ENCODE measurements at regions not wholly inside any gene's neighbourhood (a gene's known extent, or its start where the extent isn't known, plus 50 kb on each side); places are given as distances from the start of the nearest gene placed in this dataset.

- H3K4me3 ChIP-seq (ENCODE audit: low read length in 3 of 3): no peak overlapping the region
- H3K9ac ChIP-seq (ENCODE audit: low read depth in 1 of 3, low read length in 3 of 3): no peak overlapping the region
- H3K27me3 ChIP-seq (ENCODE audit: control insufficient read depth in 3 of 3, insufficient read depth in 3 of 3, low read length in 3 of 3): no peaks in the 10 kb centered on the region
- no peaks in the 10 kb centered on the region for H3K9me3 ChIP-seq (ENCODE audit: control insufficient read depth in 3 of 3, low read length in 3 of 3)
- H3K27ac ChIP-seq (ENCODE audit: low read depth, low read length): no peak overlapping the region
- H3K4me1 ChIP-seq (ENCODE audit: control insufficient read depth in 3 of 3, insufficient read depth in 3 of 3, low read length in 3 of 3): no peaks in the 10 kb centered on the region
- no peaks in the 10 kb centered on the region for H3K36me3 ChIP-seq (ENCODE audit: control insufficient read depth in 3 of 3, insufficient read depth in 3 of 3, low read length in 3 of 3)
Measured at GRCh38 chr11:90913131-90913668, 690.4 kb upstream of the CHORDC1 start.

- H3K27ac ChIP-seq (ENCODE audit: low read depth, low read length): no peak overlapping the region
- H3K27me3 ChIP-seq (ENCODE audit: control insufficient read depth in 3 of 3, insufficient read depth in 3 of 3, low read length in 3 of 3): no peaks in the 10 kb centered on the region
- no peak overlapping the region for H3K9ac ChIP-seq (ENCODE audit: low read depth in 1 of 3, low read length in 3 of 3)
- H3K4me1 ChIP-seq (ENCODE audit: control insufficient read depth in 3 of 3, insufficient read depth in 3 of 3, low read length in 3 of 3): no peaks in the 10 kb centered on the region
- no peaks in the 10 kb centered on the region for H3K9me3 ChIP-seq (ENCODE audit: control insufficient read depth in 3 of 3, low read length in 3 of 3)
- H3K4me3 ChIP-seq (ENCODE audit: low read length in 3 of 3): no peak overlapping the region
- no peaks in the 10 kb centered on the region for H3K36me3 ChIP-seq (ENCODE audit: control insufficient read depth in 3 of 3, insufficient read depth in 3 of 3, low read length in 3 of 3)
Measured at GRCh38 chr11:90912631-90913030, 689.8 kb upstream of the CHORDC1 start.

- Histone ChIP-seq H3K9me3 (ENCODE audit: control insufficient read depth in 3 of 3, low read length in 3 of 3) (no peaks in the 10 kb centered on the region), H3K9ac (ENCODE audit: low read depth in 1 of 3, low read length in 3 of 3) (no peak overlapping the region), H3K4me1 (ENCODE audit: control insufficient read depth in 3 of 3, insufficient read depth in 3 of 3, low read length in 3 of 3) (no peaks in the 10 kb centered on the region), H3K27me3 (ENCODE audit: control insufficient read depth in 3 of 3, insufficient read depth in 3 of 3, low read length in 3 of 3) (no peaks in the 10 kb centered on the region), H3K36me3 (ENCODE audit: control insufficient read depth in 3 of 3, insufficient read depth in 3 of 3, low read length in 3 of 3) (no peaks in the 10 kb centered on the region), H3K4me3 (ENCODE audit: low read length in 3 of 3) (no peak overlapping the region), H3K27ac (ENCODE audit: low read depth, low read length) (no peak overlapping the region)
Measured at GRCh38 chr11:90911192-90911591, 688.3 kb upstream of the CHORDC1 start.

GRCh38 chr11:90908074-90908473, 685.2 kb upstream of the CHORDC1 start:
- H3K9ac ChIP-seq (ENCODE audit: low read depth in 1 of 3, low read length in 3 of 3): no peak overlapping the region
- no peaks in the 10 kb centered on the region for H3K4me1 ChIP-seq (ENCODE audit: control insufficient read depth in 3 of 3, insufficient read depth in 3 of 3, low read length in 3 of 3)
- H3K27ac ChIP-seq (ENCODE audit: low read depth, low read length): no peak overlapping the region
- no peaks in the 10 kb centered on the region for H3K27me3 ChIP-seq (ENCODE audit: control insufficient read depth in 3 of 3, insufficient read depth in 3 of 3, low read length in 3 of 3)
- no peak overlapping the region for H3K4me3 ChIP-seq (ENCODE audit: low read length in 3 of 3)
- H3K9me3 ChIP-seq (ENCODE audit: control insufficient read depth in 3 of 3, low read length in 3 of 3): no peaks in the 10 kb centered on the region
- H3K36me3 ChIP-seq (ENCODE audit: control insufficient read depth in 3 of 3, insufficient read depth in 3 of 3, low read length in 3 of 3): no peaks in the 10 kb centered on the region

- H3K4me1 ChIP-seq (ENCODE audit: control insufficient read depth in 3 of 3, insufficient read depth in 3 of 3, low read length in 3 of 3): no peaks in the 10 kb centered on the region
- H3K36me3 ChIP-seq (ENCODE audit: control insufficient read depth in 3 of 3, insufficient read depth in 3 of 3, low read length in 3 of 3): no peaks in the 10 kb centered on the region
- no peaks in the 10 kb centered on the region for H3K27me3 ChIP-seq (ENCODE audit: control insufficient read depth in 3 of 3, insufficient read depth in 3 of 3, low read length in 3 of 3)
- no peak overlapping the region for H3K4me3 ChIP-seq (ENCODE audit: low read length in 3 of 3)
- no peaks in the 10 kb centered on the region for H3K9me3 ChIP-seq (ENCODE audit: control insufficient read depth in 3 of 3, low read length in 3 of 3)
- no peak overlapping the region for H3K27ac ChIP-seq (ENCODE audit: low read depth, low read length)
- no peak overlapping the region for H3K9ac ChIP-seq (ENCODE audit: low read depth in 1 of 3, low read length in 3 of 3)
Measured at GRCh38 chr11:90895850-90896249, 673.0 kb upstream of the CHORDC1 start.

GRCh38 chr11:90890347-90890746, 667.5 kb upstream of the CHORDC1 start:
- H3K9ac ChIP-seq (ENCODE audit: low read depth in 1 of 3, low read length in 3 of 3): no peak overlapping the region
- H3K4me1 ChIP-seq (ENCODE audit: control insufficient read depth in 3 of 3, insufficient read depth in 3 of 3, low read length in 3 of 3): no peaks in the 10 kb centered on the region
- no peak overlapping the region for H3K27ac ChIP-seq (ENCODE audit: low read depth, low read length)
- no peaks in the 10 kb centered on the region for H3K27me3 ChIP-seq (ENCODE audit: control insufficient read depth in 3 of 3, insufficient read depth in 3 of 3, low read length in 3 of 3)
- no peaks in the 10 kb centered on the region for H3K36me3 ChIP-seq (ENCODE audit: control insufficient read depth in 3 of 3, insufficient read depth in 3 of 3, low read length in 3 of 3)
- H3K9me3 ChIP-seq (ENCODE audit: control insufficient read depth in 3 of 3, low read length in 3 of 3): no peaks in the 10 kb centered on the region
- no peak overlapping the region for H3K4me3 ChIP-seq (ENCODE audit: low read length in 3 of 3)

- Histone ChIP-seq H3K36me3 (ENCODE audit: control insufficient read depth in 3 of 3, insufficient read depth in 3 of 3, low read length in 3 of 3) (no peaks in the 10 kb centered on the region), H3K9me3 (ENCODE audit: control insufficient read depth in 3 of 3, low read length in 3 of 3) (no peaks in the 10 kb centered on the region), H3K4me3 (ENCODE audit: low read length in 3 of 3) (no peak overlapping the region), H3K4me1 (ENCODE audit: control insufficient read depth in 3 of 3, insufficient read depth in 3 of 3, low read length in 3 of 3) (no peaks in the 10 kb centered on the region), H3K27me3 (ENCODE audit: control insufficient read depth in 3 of 3, insufficient read depth in 3 of 3, low read length in 3 of 3) (no peaks in the 10 kb centered on the region), H3K27ac (ENCODE audit: low read depth, low read length) (no peak overlapping the region), H3K9ac (ENCODE audit: low read depth in 1 of 3, low read length in 3 of 3) (no peak overlapping the region)
Measured at GRCh38 chr11:90884181-90884580, 661.3 kb upstream of the CHORDC1 start.

GRCh38 chr11:90874986-90875385, 652.1 kb upstream of the CHORDC1 start:
- Histone ChIP-seq H3K4me3 (ENCODE audit: low read length in 3 of 3) (no peak overlapping the region), H3K9ac (ENCODE audit: low read depth in 1 of 3, low read length in 3 of 3) (no peak overlapping the region), H3K27ac (ENCODE audit: low read depth, low read length) (no peak overlapping the region), H3K9me3 (ENCODE audit: control insufficient read depth in 3 of 3, low read length in 3 of 3) (no peaks in the 10 kb centered on the region), H3K36me3 (ENCODE audit: control insufficient read depth in 3 of 3, insufficient read depth in 3 of 3, low read length in 3 of 3) (no peaks in the 10 kb centered on the region), H3K4me1 (ENCODE audit: control insufficient read depth in 3 of 3, insufficient read depth in 3 of 3, low read length in 3 of 3) (no peaks in the 10 kb centered on the region), H3K27me3 (ENCODE audit: control insufficient read depth in 3 of 3, insufficient read depth in 3 of 3, low read length in 3 of 3) (no peaks in the 10 kb centered on the region)

- no peak overlapping the region for H3K9ac ChIP-seq (ENCODE audit: low read depth in 1 of 3, low read length in 3 of 3)
- no peak overlapping the region for H3K27ac ChIP-seq (ENCODE audit: low read depth, low read length)
- no peaks in the 10 kb centered on the region for H3K36me3 ChIP-seq (ENCODE audit: control insufficient read depth in 3 of 3, insufficient read depth in 3 of 3, low read length in 3 of 3)
- H3K4me1 ChIP-seq (ENCODE audit: control insufficient read depth in 3 of 3, insufficient read depth in 3 of 3, low read length in 3 of 3): no peaks in the 10 kb centered on the region
- H3K27me3 ChIP-seq (ENCODE audit: control insufficient read depth in 3 of 3, insufficient read depth in 3 of 3, low read length in 3 of 3): no peaks in the 10 kb centered on the region
- H3K9me3 ChIP-seq (ENCODE audit: control insufficient read depth in 3 of 3, low read length in 3 of 3): no peaks in the 10 kb centered on the region
- H3K4me3 ChIP-seq (ENCODE audit: low read length in 3 of 3): no peak overlapping the region
Measured at GRCh38 chr11:90874281-90874680, 651.4 kb upstream of the CHORDC1 start.

GRCh38 chr11:90867416-90867815, 644.6 kb upstream of the CHORDC1 start:
- H3K27ac ChIP-seq (ENCODE audit: low read depth, low read length): no peak overlapping the region
- no peaks in the 10 kb centered on the region for H3K4me1 ChIP-seq (ENCODE audit: control insufficient read depth in 3 of 3, insufficient read depth in 3 of 3, low read length in 3 of 3)
- no peaks in the 10 kb centered on the region for H3K36me3 ChIP-seq (ENCODE audit: control insufficient read depth in 3 of 3, insufficient read depth in 3 of 3, low read length in 3 of 3)
- no peaks in the 10 kb centered on the region for H3K27me3 ChIP-seq (ENCODE audit: control insufficient read depth in 3 of 3, insufficient read depth in 3 of 3, low read length in 3 of 3)
- no peaks in the 10 kb centered on the region for H3K9me3 ChIP-seq (ENCODE audit: control insufficient read depth in 3 of 3, low read length in 3 of 3)
- H3K4me3 ChIP-seq (ENCODE audit: low read length in 3 of 3): no peak overlapping the region
- no peak overlapping the region for H3K9ac ChIP-seq (ENCODE audit: low read depth in 1 of 3, low read length in 3 of 3)

- H3K9ac ChIP-seq (ENCODE audit: low read depth in 1 of 3, low read length in 3 of 3): no peak overlapping the region
- no peak overlapping the region for H3K4me3 ChIP-seq (ENCODE audit: low read length in 3 of 3)
- H3K9me3 ChIP-seq (ENCODE audit: control insufficient read depth in 3 of 3, low read length in 3 of 3): no peaks in the 10 kb centered on the region
- no peaks in the 10 kb centered on the region for H3K4me1 ChIP-seq (ENCODE audit: control insufficient read depth in 3 of 3, insufficient read depth in 3 of 3, low read length in 3 of 3)
- no peak overlapping the region for H3K27ac ChIP-seq (ENCODE audit: low read depth, low read length)
- H3K27me3 ChIP-seq (ENCODE audit: control insufficient read depth in 3 of 3, insufficient read depth in 3 of 3, low read length in 3 of 3): no peaks in the 10 kb centered on the region
- H3K36me3 ChIP-seq (ENCODE audit: control insufficient read depth in 3 of 3, insufficient read depth in 3 of 3, low read length in 3 of 3): no peaks in the 10 kb centered on the region
Measured at GRCh38 chr11:90856790-90857189, 633.9 kb upstream of the CHORDC1 start.

Measured in skeletal muscle tissue (tissue), 3 donors.